NCI-H2171 treated with DMSO at 0.1 percent for 48 hours (cell line): ENCODE measurements at regions not wholly inside any gene's neighbourhood (a gene's known extent, or its start where the extent isn't known, plus 50 kb on each side); places are given as distances from the start of the nearest gene placed in this dataset.
"Not testable (repeated sequence)": the region's sequence is repeated elsewhere in the genome, so short reads cannot be mapped to it uniquely, and the experiment has no call there.

Experiments used
- DNase-seq: peaks from one replicate; lab custom pipeline; 2025; lab: John Stamatoyannopoulos, UW

- no peak for DNase-seq
Measured at GRCh38 chr16:60142619-60143347, 1408.7 kb upstream of the GOT2 start.

DNA sequence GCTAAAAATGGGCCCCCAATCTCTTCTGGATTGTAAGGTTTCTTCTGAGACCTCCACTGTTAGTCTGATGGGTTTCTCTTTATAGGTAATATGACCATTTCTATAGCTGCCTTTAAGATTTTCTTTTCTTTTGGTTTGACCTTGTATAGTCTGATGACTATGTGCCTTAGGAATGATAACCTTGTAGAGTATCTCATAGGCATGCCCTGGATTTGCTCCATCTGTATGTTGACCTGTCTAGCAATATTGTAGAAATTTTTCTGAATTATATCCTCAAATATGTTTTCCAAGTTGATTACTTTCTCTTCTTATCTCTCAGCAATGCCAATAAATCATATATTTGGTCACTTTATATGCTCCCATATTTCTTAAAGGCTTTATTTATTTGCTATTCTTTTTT is 1403.8 kb upstream of the GOT2 start:
- DNase-seq = no peak

DNA sequence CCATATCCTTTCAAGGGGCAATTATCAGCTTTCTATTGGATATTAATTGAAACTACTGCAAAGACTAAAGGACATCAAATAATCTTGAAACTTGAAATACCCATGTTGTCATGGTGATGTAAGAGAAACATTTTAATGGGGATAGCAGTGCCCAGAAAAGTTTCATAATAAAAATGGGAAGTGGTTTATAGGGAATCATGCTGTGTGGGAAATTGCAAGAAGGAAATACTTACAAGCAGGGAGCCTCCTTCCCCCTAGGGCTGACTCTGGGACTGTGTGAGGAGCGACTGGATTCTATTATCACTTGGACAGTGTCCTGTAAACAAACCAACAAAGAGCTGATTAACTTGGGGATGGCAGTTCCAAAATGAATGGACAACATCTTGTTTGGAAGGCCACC is 1393.1 kb upstream of the GOT2 start:
- no peak for DNase-seq

- DNase-seq = not testable (repeated sequence)
Measured at GRCh38 chr16:60126115-60126514, 1392.0 kb upstream of the GOT2 start.

DNA sequence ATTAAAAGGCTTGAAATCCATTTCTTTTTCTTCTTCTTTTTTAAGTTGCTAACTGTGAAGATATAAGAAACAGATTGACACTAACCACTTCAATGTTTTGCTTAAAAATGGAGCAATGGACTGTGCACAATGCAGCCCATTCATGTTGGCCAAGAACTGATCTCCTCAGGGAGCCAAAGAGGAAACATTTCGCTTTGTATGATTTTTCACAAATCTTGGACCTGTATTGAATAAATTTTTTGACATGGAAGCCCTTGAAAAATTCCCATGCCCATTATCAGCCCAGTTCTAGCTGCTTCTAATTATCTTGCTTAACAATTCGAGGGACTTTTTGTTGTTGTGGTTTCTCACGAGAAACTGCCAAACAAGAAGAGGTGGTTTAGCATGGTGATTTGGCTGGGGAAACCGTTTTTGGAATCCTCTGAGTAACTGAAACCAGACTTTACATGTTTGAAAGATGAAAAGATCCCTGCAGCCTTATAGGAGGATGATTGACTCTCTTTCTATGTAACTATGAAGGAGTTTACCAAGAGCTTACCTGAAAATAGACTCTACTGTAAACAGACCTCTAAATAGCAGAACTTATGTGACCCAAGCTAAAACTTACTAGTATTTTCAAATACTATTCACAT is 1389.4 kb upstream of the GOT2 start:
- DNase-seq = no peak

GRCh38 chr16:60120586-60120985 is 1386.5 kb upstream of the GOT2 start:
- no peak for DNase-seq

DNA sequence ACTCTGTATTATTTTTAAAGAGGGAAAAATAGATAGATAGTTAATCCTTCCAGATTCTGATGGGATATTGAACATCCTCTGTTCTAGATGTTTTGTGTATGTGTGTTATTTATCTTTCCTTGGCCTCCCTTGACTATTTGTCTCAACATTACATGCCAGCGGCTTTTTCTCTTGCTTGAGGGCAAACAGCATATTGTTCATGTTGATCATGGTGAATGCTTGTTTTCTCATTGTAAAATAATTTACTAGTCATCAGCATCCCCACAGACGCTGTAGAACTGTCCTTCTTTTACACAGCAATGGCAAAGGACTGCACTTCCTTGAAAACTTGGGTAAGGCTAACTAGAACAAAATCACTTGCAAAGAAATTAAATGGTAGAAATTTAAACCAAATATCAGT is 1376.4 kb upstream of the GOT2 start:
- DNase-seq = no peak

DNA sequence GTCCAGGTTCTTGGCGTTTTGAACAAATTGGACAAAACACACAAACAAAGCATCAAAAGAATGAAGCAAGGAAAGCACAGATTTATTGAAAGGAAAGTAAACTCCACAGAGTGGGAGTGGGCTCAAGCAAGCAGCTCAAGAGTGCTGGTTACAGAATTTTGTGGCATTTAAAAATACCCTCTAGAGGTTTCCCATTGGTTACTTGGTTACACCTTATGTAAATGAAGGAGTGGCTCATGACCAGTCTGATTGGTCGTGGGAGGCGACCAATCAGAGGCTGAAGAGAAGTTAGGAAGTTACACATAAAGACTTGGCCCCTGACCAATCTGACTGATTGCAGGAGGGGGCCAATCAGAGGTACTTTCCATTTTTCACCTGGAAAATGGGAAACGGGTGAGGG is 1373.8 kb upstream of the GOT2 start:
- DNase-seq = no peak

DNA sequence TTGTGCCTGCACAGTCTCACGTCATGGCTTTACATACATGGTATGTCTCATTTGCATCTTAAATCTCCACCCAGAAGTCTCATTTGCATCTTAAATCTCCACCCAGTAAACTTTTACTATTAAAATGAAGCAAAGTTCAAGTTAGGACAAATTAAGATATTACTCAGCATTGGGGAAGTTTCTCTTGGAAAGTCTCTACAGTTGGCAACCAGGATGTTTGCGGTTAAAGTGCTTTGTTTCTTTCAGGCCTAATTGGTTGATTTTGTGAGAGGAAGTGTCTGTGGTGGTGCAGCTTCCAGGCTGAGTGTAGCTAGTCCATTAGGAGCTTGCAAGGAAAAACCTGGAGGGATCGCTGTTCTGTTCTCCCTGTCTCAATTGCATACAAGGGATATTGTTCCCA is 1373.3 kb upstream of the GOT2 start:
- DNase-seq = no peak

DNA sequence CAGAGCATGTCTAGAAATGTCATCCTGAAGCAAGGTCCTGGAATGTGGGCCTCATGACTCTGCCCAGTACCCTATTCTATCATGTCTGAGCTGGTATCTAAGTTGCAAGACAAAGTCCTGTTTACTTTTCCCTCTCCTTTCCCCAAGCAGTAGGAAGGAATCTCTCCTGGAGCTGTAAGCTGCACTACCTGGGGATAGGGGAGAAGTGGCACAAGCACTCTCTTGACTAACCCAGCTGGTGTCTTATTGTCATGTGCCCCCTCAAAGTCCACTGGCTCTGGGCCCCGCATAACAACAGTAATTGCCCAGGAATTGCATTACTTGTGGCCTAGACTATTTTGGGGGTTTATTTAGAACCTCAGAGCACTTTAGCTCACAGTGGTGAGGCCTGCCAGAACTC is 1366.3 kb upstream of the GOT2 start:
- no peak for DNase-seq

DNA sequence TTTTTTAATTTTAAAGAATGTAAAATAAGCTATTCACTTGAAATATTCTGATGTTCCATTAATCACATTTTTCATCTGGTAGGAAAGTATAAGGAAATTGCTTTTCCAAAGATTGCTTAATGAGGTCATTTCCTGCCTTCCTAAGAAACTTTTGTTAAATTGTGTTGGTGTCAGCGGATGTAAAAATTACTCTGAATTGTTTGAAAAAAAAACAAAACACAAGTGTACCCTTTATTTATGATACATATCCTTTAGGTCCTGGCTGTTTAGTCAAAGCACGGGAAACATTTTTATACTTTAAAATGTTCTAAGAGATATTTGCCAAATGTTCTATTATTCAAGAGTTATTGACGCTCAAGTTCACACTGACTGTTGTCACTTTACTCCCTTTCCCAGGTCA is 1357.4 kb upstream of the GOT2 start:
- DNase-seq = no peak

GRCh38 chr16:60091071-60091470 is 1357.0 kb upstream of the GOT2 start:
- no peak for DNase-seq

DNA sequence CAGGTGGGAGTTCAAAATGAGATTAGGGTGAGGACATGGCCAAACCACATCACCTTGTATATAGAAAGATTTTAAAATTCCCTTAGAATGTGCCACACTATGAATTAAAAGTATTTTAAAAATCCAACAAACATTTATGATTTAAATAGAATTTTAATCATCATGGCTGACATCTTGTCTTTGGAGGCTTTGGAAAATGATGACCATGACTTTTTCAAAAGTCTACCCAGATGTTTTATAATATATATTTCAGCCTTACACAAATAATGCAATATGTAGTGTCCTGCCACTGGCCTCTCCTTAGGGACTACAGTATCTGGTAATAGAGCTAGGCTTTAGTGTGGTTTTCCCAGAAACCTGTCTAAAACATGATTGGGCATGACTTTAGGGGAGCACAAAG is 1353.4 kb upstream of the GOT2 start:
- no peak for DNase-seq

- not testable (repeated sequence) for DNase-seq
Measured at GRCh38 chr16:60078819-60079218, 1344.7 kb upstream of the GOT2 start.

- DNase-seq = no peak
Measured at GRCh38 chr16:60077861-60078260, 1343.7 kb upstream of the GOT2 start.

DNA sequence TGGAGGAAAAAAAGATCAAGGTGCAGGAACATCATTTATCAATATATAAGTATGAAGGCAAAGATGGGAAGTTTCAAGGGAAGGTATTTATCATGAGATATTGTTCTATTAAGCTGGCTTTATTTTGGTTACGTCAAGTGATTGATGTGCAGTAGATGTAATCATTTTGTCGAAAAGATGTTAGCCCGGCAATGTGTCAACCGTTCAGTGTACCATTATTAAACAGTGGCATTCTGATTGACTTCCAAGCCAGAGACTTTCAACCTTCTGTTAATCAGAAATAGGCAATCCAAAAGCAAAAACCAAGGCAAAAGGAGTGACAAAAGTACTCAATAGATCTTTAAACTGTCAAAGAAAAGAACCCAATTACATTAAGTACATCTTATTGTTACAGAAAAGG is 1340.3 kb upstream of the GOT2 start:
- DNase-seq = no peak

DNA sequence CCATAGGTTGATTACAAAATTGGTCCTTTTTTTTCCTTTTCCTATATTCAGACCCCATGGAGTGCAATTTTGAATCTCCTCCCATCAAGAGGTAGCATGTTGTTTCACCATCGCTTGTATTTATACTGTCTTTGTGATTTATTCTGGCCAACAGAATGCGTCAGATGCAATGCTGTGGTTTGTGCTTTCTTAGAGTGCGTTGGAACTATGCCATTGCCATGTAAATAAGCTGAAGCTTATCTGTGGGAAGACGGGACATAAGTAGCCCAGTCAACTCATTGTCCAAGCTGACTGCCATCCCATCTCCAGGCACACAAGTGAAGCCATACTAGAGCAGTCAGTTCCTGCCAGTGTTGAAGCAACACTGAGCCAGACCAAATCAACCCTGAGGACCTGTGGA is 1339.3 kb upstream of the GOT2 start:
- no peak for DNase-seq

DNA sequence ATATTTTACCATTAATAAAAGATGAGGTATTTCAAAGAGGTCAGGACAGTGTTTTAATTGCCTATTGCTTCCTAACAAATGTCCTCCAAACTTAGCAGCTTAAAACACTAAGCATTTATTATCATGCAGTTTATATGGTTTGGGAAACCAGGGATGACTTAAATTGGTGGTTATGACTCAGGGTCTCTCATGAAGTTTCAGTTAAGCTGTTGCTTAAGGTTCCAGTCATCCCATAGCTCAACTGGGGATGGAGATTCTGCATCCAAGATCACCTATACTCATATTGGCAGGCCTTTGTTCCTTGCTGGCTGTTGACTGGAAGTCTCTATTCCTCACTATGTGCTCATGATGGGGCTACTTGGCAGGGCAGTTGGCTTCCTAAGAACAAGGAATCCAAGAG is 1329.9 kb upstream of the GOT2 start:
- no peak for DNase-seq

DNA sequence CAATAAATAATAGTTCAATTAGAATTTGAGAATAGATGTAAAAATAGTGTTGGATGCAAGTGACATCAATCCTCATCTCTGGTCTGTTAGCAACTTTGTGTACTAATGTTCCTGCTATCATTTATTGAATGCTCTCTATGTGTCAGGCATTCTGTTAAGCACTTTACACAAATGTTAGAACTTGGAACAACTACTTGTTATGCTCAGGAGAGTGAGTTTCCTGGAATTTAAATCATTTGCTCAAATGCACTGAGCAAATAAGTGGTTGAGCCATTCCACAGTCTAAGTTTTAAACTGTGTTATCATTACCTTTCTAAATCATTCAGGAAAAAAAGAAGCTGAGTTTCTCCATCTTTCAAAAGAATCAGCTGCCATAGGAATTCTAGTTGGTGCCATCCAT is 1327.3 kb upstream of the GOT2 start:
- DNase-seq = no peak

GRCh38 chr16:60060731-60061130 is 1326.6 kb upstream of the GOT2 start:
- DNase-seq = no peak

- DNase-seq = no peak
Measured at GRCh38 chr16:60059141-60059540, 1325.0 kb upstream of the GOT2 start.

DNA sequence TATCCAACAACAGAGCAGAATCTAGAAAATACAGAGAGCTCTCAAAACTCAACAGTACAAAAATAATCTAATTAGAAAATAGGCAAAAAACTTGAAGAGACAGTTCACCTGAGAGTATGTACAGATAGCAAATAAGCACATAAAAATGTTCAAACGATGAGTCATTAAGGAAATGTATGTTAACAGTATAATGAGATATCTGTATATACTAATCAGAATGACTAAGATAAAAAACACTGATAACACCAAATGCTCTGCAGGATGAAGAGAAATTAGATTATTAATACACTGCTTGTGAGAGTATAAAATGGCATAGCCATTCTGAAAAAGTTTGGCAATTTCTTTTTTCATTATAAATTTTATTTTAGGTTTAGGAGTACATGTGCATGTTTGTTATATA is 1307.6 kb upstream of the GOT2 start:
- no peak for DNase-seq

GRCh38 chr16:60031740-60032139 is 1297.6 kb upstream of the GOT2 start:
- DNase-seq = no peak

- DNase-seq = no peak
Measured at GRCh38 chr16:60027351-60027750, 1293.2 kb upstream of the GOT2 start.
